GM19043 (cell line): ENCODE measurements at regions not wholly inside any gene's neighbourhood (a gene's known extent, or its start where the extent isn't known, plus 50 kb on each side); places are given as distances from the start of the nearest gene placed in this dataset.

Experiments used
- ATAC-seq: cut with Tn5 transposase; IDR thresholded peaks from one replicate; pipeline ENCODE4 v1.9.1; 2021; ENCODE audit warnings: low read depth; ENCODE audit not compliant: unreplicated experiment

DNA sequence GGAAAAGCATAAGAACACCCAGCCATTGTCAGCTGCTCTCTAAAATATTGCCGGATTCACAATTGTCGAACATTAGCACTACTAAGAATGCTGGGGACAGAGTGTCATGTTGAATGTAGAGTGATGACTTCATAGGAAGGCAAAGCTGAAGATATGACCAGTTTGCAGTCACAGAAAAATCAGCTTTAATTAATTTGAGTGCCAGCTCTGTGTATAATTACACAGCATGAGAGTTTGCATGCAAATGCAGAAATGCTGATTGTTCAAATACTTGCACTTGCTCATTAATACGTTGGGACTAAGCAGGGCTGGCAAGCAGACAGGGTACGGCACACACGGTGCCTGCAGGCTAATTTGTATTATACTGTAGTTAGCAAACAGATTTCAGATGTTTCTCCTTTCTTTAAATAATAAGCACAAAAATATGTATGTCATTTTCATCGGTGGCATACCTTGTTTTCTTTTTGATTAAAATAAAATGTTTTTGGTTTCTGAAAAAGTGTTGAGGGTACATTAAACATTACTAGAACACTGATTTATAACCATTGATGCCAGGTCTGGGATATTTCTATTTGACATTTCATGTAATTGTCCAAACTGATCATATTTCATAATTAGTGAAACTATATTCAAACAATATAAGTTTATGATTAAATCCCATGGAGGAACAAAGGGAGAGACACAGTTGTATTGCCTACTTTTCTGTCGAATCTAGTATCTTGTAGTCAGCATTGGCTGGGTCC, 99.8 kb upstream of the ADGRL2 start:
- ATAC-seq, result no peak

DNA sequence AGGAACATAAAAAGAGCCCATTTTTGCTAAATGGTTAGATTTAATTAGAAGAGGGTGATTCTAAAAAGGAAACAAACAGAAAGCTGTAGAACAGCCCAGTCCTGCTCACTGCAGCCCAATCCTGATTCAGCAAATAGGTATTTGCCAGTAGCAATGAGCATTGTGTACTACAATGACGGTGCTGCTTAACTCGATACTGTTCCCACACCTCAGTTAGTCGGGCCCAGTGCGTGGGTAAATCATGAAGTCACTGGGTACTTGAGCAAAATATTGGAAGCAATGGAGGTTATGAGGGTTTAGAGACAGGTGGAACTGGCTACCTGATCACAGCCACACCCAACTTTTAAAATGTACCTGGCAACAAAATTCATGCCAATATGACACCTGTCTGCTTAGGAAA, 101.5 kb upstream of the ADGRL2 start:
- ATAC-seq, result no peak

DNA sequence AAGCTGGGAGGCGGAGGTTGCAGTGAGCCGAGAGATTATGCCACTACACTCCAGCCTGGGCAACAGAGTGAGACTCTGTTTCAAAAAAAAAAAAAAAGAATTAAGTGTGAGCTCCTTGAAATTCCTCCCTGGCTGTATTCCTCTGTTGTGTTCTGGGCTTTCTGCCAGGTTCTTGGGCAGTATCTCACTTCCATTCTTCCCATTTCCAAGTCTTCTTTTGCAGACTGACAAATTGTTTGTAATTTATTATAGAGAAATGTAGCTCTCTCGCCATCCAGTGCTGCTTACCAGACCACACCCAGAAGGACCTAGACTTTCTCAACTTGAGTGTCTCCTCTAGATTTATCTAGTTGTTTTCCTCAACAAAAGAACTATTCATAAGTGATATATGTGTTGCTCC, 105.0 kb upstream of the ADGRL2 start:
- no peak for ATAC-seq

DNA sequence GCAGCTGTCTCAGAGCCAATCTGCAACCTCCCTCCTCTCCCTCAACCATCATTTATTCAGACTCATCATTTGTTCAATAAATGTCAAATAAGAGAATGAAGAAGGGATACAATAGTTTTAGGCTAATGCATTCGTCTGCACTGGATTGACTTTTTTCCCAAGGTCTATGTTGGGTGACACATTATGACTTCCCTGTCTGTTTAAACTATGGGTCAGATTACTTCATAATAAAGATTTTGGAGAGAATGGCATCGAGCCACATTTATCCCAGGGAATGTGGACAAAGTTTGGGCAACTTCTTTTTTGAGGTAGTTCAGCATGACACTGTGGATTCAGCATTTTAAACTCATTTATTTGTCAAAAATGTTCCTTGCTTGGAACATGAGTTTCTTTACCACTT, 107.4 kb upstream of the ADGRL2 start:
- no peak for ATAC-seq

DNA sequence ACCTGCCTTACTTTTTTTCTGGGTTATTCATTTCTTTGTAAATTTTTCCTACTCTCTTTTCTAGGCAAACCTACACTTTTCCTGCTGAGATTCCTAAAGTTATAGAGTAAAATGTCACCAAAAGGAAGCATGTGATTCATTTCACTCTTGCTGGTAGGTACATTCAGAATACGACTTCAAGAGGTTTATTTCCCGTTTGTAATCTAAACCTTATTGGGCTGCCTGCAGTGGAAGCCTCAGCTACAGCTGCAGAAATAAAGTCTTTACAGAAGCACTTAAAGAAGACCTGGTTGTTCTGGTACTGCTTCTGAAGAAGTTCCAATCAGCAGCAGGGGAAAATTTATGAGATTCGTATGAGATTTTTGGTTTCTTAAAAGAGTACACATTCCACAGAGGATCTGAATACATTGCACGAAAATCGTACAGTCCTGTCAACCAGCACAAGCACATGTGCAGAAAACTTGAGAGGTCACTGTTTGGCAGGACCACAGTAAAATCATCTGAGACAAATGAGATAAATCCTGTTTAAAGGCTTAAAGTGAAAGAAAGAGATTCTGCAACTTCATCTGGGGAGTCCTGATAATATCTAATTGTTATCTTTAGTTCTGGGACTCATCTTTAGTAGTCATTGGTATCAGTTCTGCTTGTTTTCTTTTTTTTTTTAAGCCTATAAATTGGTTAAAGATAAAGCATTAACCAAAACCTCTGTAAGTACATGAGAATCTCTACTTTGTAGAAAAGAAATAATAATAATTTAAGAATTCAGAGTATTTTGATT, 109.9 kb upstream of the ADGRL2 start:
- ATAC-seq, result no peak

DNA sequence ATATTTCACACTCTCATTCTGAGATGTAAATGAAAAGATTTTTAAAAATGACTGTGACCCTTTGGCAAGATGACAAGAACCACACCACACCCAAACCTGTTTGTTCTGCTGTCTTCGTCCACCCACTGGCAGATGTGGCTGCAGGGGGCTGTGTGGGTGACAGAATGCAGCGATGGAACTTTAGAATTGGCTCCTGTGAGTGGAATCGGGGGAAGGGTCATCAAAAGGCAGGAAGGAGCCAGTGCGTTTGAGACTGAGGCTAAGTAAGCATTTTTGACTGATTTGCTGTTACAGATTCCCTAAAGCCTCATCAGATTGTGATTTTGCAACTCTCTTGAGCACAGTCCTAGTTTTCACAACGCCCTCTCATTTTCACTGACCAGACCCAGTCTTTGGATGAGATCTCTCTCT, 111.2 kb upstream of the ADGRL2 start:
- ATAC-seq, result no peak

DNA sequence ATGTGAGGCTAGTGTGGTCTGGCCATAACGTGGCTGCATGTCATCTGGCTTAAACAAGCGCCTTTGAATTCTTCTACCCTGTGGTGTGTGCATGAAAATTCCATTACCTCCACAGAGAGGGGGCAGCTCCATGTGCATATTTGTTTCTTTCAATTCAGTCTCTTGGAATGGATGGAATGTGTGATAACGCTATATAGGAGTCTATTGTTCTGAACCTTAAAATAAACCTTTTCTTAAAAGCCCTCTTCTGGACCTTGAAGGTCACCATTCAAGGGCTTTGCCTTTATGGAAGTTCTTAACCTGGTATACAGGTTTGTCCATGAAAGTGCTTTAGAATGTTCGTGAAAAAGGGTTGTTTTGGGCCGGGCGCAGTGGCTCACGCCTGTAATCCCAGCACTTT, 118.2 kb upstream of the ADGRL2 start:
- ATAC-seq, result no peak

DNA sequence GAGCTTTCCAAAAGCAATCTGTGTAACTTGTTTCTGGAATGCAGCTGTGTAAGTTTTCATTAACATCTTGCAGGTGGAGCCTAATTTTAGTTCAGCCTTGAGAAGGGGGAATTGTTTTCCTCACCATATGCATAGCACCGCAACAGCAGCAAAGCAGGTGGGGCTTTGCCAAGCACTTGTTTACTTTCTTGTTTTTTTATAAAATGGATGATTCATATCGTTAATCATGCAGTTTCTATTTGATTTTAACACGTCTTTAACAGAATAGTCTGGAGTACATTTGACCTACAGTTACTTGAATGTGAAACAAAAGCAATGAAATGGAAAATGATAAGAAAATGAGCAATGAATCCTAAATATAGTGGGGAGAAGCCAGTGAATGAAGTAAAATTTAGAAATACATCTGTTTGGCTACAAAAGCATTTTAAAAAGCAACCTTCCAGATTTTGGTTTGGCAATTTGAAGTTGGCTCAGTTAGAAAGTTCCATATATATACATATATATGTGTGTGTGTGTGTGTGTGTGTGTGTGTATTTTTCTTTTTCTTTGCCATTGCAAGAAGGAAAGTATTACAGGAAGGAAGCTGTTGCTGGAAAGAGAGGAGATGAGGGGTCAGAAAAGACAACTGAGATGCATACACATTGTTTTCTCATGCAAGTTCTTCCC, 119.0 kb upstream of the ADGRL2 start:
- no peak for ATAC-seq

DNA sequence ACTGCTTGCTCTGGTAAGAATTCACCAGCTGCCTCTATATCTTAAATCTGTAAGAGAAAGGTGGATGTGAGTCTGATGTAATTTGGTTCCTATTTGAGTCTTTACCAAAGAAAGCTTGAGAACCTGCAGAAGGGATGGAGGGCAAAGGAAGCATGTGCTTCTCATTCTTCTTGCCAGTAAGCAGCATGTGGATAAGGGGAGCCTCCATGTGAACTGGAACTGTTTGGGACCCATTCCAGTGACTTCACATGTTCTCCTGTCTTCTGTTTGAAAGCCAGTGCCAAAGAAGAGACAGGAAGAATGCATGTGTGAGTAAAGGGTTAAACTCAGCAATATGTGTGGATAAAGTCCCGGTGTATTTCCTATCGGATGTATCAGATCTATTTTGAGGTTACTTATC, 119.6 kb upstream of the ADGRL2 start:
- no peak for ATAC-seq

DNA sequence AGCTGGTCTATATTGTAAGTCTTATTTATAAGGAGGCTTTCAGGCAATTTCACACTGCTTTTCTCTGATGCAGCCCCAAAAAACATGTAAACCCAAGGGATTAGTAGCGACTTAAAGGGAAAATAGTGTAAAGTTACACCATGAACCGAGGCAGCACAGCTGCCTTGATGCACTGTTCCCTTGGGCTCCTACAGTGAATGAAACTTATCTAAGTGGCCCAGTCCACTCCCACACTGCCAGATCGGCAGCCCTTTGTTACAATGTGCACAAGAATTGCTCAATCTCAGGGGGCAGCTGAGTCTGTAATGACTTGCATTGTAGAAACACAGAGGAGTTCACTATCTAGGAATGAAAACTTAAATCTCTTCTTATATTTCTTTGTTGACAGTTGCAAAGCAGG, 120.8 kb upstream of the ADGRL2 start:
- ATAC-seq, result no peak

DNA sequence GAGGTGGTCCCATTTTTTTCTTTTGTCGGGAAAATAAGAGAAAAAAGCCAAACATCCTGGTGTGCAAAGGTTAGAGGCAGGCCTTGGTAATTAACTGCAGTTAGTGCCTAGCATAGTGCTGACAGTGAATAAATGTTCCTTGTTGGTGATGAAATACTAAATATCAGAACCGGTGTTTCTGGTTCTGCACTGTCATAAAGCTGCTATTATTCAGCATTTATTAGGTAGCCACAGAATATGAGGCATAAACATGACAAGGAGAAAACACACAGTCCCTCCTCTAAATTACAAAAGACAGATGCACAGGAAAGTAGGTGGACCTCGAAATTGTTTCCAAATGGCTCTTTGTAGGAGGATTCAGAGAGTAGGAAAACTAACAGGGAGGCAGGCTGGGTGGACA, 122.0 kb upstream of the ADGRL2 start:
- no peak for ATAC-seq

DNA sequence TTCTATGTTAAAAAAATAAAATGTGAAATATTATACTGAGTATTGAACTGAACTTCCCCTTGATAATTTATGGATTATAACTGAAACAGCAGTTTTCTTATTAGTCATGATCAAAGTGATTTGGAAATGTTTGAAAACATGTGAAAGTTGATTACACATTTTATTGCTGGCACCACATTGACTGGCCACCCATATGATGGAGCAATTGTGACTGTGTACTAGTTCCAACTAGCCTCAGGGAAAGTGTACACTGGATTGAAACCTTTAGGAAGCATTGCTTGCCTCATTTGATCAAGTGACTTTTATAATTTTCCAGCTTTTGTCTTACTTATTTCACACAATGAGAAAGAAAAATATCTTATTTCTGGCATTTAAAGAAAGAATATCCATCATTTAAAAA, 128.0 kb upstream of the ADGRL2 start:
- no peak for ATAC-seq

DNA sequence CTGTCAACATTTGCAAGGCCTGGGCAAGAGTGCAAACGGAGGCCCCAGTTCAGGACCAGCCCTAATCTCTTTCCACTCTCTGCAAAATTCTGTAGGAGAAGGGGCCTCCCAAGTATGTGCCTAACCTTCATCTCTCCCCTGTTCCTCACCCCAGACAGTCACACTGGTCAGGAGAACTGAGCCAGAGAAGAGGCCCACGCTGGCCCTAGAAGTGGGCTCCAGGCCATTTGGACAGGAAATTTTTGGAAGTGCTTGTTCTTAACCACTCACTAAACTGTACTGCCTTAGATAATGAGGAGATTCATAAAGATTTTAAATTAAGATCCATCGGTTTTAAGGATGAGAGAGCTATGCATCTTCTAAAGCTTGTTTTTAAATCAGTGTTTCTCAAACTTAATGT, 129.7 kb upstream of the ADGRL2 start:
- no peak for ATAC-seq

DNA sequence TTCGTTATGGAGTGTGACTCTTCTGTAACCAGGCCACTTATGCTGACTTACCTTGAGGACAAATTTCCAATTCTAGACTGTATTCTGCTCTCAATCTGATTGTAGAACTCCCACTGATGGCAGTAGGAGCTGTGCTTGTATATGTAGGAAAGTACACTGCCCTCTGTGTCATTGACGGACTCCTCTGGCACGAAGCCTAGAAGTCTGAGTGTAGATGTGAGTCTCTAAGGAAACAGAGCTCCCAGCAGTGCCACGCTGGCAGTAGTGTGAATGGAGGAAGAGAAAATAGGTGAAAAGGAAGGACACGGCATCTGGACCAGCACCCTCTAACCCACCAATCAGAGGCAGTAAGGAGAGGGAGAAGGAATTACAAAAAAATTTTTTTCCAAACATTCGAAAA, 130.4 kb upstream of the ADGRL2 start:
- ATAC-seq, result no peak

DNA sequence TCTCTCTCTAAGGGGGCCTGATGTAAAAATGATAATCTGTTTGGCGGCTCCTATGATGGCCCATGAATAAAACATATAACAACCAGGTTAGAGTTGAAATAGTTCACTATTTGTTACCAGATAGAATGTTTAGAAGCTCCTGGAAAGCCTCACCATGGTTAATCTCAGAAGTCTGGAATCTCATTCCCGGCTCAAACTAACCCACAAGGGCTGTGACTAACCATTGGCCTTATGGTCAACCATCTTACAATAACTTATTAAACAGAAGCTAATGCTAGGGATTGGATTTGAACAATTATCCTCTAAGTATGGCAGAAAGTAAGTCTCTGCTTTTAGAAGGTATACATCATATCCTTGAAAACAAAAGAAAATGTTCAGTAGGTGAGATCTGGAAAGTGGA, 134.1 kb upstream of the ADGRL2 start:
- ATAC-seq, result no peak

DNA sequence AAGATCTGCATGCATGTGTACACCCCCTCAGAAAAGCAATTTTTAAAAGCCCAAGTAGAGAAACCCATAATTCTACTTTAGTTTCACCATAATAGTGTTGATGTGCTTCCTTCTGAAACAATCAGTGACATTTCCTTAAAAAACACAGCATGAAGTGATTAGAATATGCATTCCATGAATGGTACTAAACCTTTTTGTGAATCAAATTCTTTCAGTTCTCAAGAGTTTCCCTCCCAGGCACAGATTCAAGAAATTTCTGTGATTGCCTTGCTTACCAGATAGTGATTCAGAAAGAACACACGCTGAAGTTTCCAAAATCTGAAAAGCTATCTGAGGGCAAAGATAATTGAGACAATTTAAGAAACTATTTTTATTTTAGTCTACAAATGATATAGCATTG, 136.4 kb upstream of the ADGRL2 start:
- no peak for ATAC-seq

DNA sequence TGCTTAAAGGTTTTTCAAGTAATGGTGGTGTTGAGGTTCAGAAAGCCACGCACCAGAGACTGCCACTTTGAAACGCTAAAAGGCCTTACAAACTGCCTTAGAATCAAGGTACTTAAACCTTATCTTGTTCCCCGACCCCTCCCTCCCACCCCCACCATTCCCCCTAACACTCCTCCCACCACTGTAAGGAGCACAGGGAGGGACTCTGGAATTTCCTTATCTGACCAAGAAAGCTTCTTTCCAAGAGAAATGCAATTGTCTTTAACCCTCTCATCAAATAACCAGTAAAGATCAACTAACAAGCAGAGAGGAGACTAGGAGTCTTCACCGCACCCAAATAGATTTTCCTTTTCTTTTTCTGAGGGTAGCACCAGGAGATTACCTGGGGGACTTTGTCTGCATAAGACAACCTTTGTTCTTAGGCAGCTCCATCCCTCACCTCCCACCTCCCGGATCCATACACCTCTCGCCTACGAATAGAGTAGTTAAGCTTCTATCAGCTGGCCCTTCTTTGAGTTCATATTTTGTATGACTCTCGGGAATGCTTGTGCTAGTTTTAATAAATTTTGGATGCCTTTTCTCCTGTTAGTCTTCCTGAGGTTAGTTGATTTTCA, 137.7 kb upstream of the ADGRL2 start:
- ATAC-seq, result no peak

DNA sequence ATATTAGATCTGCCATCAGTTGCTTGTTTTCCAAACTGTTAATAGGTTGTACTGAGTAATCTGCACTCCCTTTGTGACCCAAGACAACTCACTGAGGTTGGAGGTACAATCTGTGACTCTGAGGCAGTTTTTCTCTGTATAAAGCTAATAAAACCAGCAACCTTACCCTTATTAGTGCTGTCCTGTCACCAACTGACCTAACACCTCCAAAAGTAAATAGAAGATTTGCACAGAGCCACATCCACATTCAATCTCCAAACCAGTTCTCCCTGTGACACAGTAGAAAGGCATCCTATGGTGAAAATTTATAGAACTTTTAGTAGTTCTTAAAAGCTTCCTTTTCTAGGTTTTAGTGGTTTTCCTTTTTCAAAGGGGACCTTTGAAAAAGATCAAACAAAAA, 140.4 kb upstream of the ADGRL2 start:
- no peak for ATAC-seq

DNA sequence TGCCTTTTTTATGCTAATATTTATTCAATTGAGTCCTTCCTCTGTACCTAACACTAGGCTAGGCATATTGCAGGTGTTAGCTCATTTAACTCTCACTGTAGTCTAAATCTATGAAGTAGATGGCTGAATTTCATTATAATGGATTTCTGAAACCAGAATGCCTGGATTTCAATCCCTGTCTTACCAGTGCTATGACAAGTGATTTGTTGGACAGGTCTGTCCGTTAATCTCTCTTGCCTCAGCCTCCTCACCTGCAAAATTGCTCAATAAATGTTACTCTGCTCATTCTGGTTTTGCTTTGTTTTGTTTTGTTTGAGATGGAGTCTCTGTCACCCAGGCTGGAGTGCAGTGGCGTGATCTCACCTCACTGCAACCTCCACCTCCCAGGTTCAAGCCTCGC, 146.1 kb upstream of the ADGRL2 start:
- ATAC-seq, result no peak

DNA sequence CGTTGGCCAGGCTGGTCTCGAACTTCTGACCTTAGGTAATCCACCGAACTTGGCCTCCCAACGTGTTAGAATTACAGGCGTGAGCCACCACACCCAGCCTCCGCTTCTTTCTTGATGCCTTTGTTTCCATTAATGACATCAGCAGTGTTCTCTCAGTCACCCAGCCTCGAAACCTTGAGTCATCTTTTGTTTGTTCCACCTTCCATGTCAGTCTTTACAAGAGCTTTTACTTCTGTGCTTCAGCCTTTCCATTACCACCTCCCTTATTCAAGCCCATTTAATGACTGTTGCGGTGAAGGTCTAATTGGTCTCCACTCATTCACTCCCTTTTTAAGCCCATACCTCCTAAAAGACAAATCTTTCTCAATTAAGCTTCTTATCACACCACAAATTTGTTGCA, 146.6 kb upstream of the ADGRL2 start:
- no peak for ATAC-seq

DNA sequence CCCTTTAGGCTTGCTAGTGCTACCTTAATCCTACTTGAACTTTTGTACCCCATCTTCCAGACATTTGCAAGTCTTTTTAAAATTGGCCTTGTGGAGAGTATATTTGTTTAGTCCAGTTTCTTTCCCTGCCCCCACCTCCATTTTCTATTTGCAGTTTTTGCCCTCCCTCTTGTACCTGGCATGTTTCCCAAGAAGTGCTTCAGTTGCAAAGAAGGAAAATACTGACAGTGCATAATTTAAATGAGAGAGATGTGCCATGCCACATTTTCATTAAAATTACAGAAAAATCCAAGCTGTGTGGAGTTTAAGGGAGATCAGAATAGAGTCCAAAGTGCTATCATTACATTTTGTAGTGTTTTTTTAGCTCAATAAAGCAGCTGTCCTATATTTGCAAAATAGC, 150.0 kb upstream of the ADGRL2 start:
- ATAC-seq, result no peak
